IPS-18a (cell line): ENCODE measurements at regions not wholly inside any gene's neighbourhood (a gene's known extent, or its start where the extent isn't known, plus 50 kb on each side); places are given as distances from the start of the nearest gene placed in this dataset.

Experiments used
- H3K27ac ChIP-seq: one replicate; pipeline ENCODE4 v1.5.1; 2013; ENCODE audit warnings: low read length
- H3K27me3 ChIP-seq: one replicate; pipeline ENCODE4 v1.6.1; 2013; ENCODE audit warnings: mild to moderate bottlenecking, low read length; ENCODE audit not compliant: control insufficient read depth, insufficient read depth
- H3K36me3 ChIP-seq: one replicate; pipeline ENCODE4 v1.6.1; 2013; ENCODE audit warnings: low read depth, low read length; ENCODE audit not compliant: control insufficient read depth
- H3K4me1 ChIP-seq: one replicate; pipeline ENCODE4 v1.6.1; 2013; ENCODE audit warnings: low read depth, low read length; ENCODE audit not compliant: control insufficient read depth
- H3K4me3 ChIP-seq: one replicate; pipeline ENCODE4 v1.5.1; 2013; ENCODE audit warnings: low read length
- H3K9ac ChIP-seq: one replicate; pipeline ENCODE4 v1.6.1; 2013; ENCODE audit warnings: mild to moderate bottlenecking, low read length, moderate library complexity
- H3K9me3 ChIP-seq: one replicate; pipeline ENCODE4 v1.6.1; 2013; ENCODE audit warnings: low read depth, low read length; ENCODE audit not compliant: control insufficient read depth

DNA sequence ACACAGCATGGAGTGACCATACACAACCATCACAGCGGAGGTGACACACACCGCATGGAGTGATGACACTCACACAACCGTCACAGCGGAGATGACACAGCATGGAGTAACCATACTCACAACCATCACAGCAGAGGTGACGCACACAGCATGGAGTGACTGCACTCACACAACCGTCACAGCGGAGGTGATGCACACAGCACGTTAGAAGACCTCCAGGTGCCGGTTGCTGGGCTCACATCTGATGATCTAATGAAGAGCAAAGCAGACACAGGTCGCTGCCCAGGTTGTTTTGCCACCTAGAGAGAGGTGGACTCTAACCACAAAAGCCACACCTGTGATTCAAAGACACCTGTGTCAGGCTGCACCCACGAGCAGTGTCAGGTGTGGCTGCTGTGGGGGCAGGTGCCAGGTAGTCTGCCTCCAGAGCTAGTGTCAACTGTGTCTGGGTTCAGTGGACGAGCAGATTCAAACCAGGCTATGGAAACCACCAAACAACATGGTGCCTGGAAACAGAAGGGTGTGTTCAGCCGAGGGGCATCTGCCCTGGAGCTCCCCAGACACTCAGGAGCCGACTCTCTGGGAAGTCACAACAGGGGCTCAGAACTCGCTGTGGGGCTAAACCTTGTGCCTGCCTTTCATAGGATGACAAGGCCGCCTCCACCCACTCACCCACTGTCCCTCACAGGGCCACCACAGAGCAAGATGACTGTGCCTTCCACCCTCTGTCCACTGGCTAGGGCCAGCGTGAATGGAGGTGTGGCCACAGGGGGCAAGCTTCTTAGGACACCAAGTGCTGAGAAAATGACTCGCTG is 608.2 kb downstream of the TBC1D22A start:
- Histone ChIP-seq H3K9me3 (peaks cover 62% of the 10 kb centered on the region), H3K27me3 (no peaks in the 10 kb centered on the region), H3K27ac (no peak overlapping the region), H3K4me3 (no peak overlapping the region), H3K9ac (no peak overlapping the region), H3K4me1 (no peaks in the 10 kb centered on the region), H3K36me3 (no peaks in the 10 kb centered on the region)

GRCh38 chr22:47369431-47370015 is 607.1 kb downstream of the TBC1D22A start:
- H3K36me3 ChIP-seq = no peaks in the 10 kb centered on the region
- H3K27ac ChIP-seq = no peak overlapping the region
- H3K4me1 ChIP-seq = no peaks in the 10 kb centered on the region
- peaks cover 67% of the 10 kb centered on the region for H3K9me3 ChIP-seq
- H3K9ac ChIP-seq = no peak overlapping the region
- H3K4me3 ChIP-seq = no peak overlapping the region
- no peaks in the 10 kb centered on the region for H3K27me3 ChIP-seq

DNA sequence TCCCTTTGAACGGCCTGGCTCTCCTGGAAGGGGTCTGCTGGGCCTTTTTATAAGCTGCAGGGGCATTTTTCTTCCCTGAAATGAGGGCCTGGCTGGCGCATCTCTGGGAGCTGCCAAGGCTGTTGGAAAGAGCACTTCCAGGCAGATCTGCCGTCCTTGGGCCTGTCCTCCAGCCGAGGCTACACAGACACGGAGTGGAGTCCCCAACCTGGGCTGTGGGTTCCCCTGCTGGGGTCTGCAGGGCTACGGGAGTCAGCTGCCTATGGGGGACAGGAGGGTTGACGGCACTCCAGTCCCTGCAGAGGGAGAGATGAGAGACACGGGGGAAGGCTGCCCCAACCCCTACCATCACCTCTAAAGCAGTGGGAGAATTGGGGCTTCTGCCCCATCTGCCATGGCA is 606.6 kb downstream of the TBC1D22A start:
- Histone ChIP-seq H3K9ac (no peak overlapping the region), H3K27me3 (no peaks in the 10 kb centered on the region), H3K4me1 (no peaks in the 10 kb centered on the region), H3K36me3 (no peaks in the 10 kb centered on the region), H3K9me3 (peaks cover 72% of the 10 kb centered on the region), H3K4me3 (no peak overlapping the region), H3K27ac (no peak overlapping the region)

- no peak overlapping the region for H3K27ac ChIP-seq
- H3K4me1 ChIP-seq = no peaks in the 10 kb centered on the region
- H3K4me3 ChIP-seq = no peak overlapping the region
- H3K36me3 ChIP-seq = no peaks in the 10 kb centered on the region
- H3K9ac ChIP-seq = no peak overlapping the region
- H3K27me3 ChIP-seq = no peaks in the 10 kb centered on the region
- H3K9me3 ChIP-seq = peaks cover 78% of the 10 kb centered on the region
Observed at GRCh38 chr22:47367993-47368945, 605.8 kb downstream of the TBC1D22A start.

- no peak overlapping the region for H3K9ac ChIP-seq
- peaks cover 76% of the 10 kb centered on the region for H3K9me3 ChIP-seq
- H3K4me3 ChIP-seq = no peak overlapping the region
Observed at GRCh38 chr22:47367107-47367690, 604.7 kb downstream of the TBC1D22A start.

DNA sequence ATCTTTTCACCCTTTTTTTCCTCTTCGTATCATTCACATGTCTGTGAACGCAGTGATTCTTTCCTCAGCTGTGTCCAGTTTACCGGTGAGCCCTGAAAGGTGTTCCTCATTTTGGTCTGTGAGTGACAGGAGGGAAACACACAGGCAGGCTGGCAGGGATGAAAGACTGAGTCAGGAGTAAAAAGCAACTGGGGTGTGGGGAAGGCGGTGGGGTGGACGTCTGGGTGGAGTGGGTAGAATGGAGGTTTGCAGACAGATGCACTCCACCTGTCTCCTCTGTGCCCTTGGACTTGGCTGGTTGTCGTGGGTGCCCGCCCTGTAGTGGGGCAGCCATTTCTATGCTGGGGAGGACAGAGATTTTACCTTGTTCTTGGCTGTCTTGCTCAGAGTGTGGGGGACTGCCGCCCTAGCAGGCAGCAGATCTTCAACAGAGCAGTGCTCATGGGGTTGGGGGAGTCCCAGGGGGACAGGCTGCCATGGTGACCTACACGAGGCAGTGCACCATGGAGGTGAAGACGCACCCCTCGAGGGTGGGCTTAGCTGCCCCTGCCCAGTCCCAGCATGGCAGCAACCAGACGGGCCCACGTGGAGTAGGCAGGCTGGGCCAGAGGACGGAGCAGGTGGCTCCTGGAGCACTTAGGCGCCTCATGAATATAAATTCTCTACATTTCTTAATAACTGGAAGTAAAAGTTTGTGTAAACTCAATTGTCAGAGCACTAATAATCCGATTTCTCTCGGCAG is 603.7 kb downstream of the TBC1D22A start:
- Histone ChIP-seq H3K36me3 (no peaks in the 10 kb centered on the region), H3K27me3 (no peaks in the 10 kb centered on the region), H3K4me3 (no peak overlapping the region), H3K9ac (no peak overlapping the region), H3K27ac (no peak overlapping the region), H3K9me3 (peaks cover 75% of the 10 kb centered on the region), H3K4me1 (no peaks in the 10 kb centered on the region)

More at GRCh38 chr22:47367107-47367690, 604.7 kb downstream of the TBC1D22A start:
- H3K27me3 ChIP-seq = no peaks in the 10 kb centered on the region
- no peaks in the 10 kb centered on the region for H3K36me3 ChIP-seq
- H3K27ac ChIP-seq = no peak overlapping the region
- no peaks in the 10 kb centered on the region for H3K4me1 ChIP-seq

DNA sequence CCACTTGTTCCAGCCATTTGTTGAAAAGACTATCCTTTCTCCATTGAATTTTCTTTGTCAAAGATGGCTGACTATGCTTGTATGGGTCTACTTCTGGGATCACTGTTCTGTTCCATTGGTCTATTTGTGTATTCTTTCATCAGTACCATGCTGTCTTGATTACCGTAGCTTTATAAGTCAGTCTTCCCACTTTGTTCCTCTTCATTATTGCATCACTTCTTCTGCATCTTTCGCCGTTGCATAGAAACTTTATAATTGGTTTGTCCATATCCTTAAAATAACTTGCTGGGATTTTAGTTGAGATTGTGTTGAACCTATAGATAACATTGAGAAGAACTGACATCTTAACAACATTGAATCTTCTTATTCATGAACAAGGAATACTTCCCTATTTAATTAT is 598.8 kb downstream of the TBC1D22A start:
- H3K4me1 ChIP-seq = no peaks in the 10 kb centered on the region
- H3K27ac ChIP-seq = no peak overlapping the region
- peaks cover 82% of the 10 kb centered on the region for H3K9me3 ChIP-seq
- no peaks in the 10 kb centered on the region for H3K36me3 ChIP-seq
- no peak overlapping the region for H3K4me3 ChIP-seq
- no peak overlapping the region for H3K9ac ChIP-seq
- H3K27me3 ChIP-seq = no peaks in the 10 kb centered on the region

DNA sequence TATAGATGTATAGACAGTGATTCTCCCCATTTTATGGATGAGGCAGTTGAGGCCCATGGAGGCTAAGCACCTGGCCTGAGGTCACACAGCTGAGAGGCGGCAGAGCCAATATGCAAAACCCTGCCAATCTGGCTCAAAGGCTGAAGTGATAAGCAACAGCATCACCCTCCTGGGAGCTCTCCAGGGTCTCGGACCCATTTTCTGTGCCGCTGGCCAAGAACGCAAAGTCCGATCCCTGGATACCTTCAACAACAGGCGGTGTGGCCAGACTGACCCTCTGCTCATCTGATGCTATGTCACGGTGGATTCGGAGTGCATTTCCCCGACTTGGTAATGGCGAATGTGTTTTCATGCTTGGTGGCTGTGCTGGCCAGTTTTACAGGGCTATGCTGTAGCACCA is 595.0 kb downstream of the TBC1D22A start:
- no peaks in the 10 kb centered on the region for H3K4me1 ChIP-seq
- no peaks in the 10 kb centered on the region for H3K36me3 ChIP-seq
- H3K9ac ChIP-seq = no peak overlapping the region
- no peaks in the 10 kb centered on the region for H3K27me3 ChIP-seq
- H3K4me3 ChIP-seq = no peak overlapping the region
- H3K9me3 ChIP-seq = peaks cover 79% of the 10 kb centered on the region
- no peak overlapping the region for H3K27ac ChIP-seq

DNA sequence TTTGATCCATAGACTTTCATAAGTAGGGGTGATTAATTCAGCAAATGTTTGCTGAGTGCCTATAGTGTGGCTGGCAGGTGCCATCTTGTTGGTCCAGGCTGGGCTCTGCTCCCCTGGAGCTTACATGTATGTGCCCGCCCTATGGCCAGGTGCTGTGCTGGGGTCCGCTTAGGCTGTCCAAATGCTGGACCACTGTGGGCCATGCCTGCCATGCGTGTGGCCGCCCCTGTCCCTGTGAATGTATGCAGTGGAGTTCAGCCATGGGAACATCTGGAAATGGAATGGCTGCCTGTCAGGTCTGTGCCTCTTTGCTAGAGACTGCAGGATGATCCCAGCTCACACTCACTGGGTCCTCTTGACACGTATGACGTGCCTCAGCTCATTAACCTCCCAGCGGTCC is 594.6 kb downstream of the TBC1D22A start:
- Histone ChIP-seq H3K9ac (no peak overlapping the region), H3K27ac (no peak overlapping the region), H3K27me3 (no peaks in the 10 kb centered on the region), H3K4me1 (no peaks in the 10 kb centered on the region), H3K4me3 (no peak overlapping the region), H3K36me3 (no peaks in the 10 kb centered on the region), H3K9me3 (peaks cover 77% of the 10 kb centered on the region)

- Histone ChIP-seq H3K9me3 (peaks cover 78% of the 10 kb centered on the region), H3K9ac (no peak overlapping the region), H3K27me3 (no peaks in the 10 kb centered on the region), H3K4me1 (no peaks in the 10 kb centered on the region), H3K4me3 (no peak overlapping the region), H3K36me3 (no peaks in the 10 kb centered on the region), H3K27ac (no peak overlapping the region)
Observed at GRCh38 chr22:47356511-47357011, 594.1 kb downstream of the TBC1D22A start.
